HCT116 (cell line): ENCODE measurements at regions not wholly inside any gene's neighbourhood (a gene's known extent, or its start where the extent isn't known, plus 50 kb on each side); places are given as distances from the start of the nearest gene placed in this dataset.

Experiments
- ATAC-seq: fragments of 200-7000 bp; cut with Tn5 transposase; 2 replicates; pipeline ENCODE4 v1.9.1; 2020; ENCODE audit warnings: mild to moderate bottlenecking, moderate library complexity
- BruUV-seq: library from RNA; stranded (reverse); fragments of 400-500 nt; replicated peaks from 2 replicates; lab custom pipeline; 2021; lab: Mats Ljungman, UMichigan
- CTCF ChIA-PET: fragments of 300-600 bp; sonication (Branson Sonifier 250); formaldehyde crosslinking; loops from one replicate; lab custom pipeline; 2021; ENCODE audit warnings: antibody characterized with exemption; lab: Charles Lee
- POLR2A ChIA-PET: fragments of 300-600, 350-600 bp; sonication (Branson Sonifier 250); formaldehyde crosslinking; loops from one replicate; lab custom pipeline; 2021; ENCODE audit warnings: antibody characterized with exemption; lab: Charles Lee
- RAD21 ChIA-PET, 2 experiments: fragments of 300-600 bp; sonication (Branson Sonifier 250); formaldehyde crosslinking; loops; one replicate each; lab custom pipeline; 2023; ENCODE audit warnings: low total read pairs in 2 of 2; ENCODE audit not compliant: uncharacterized antibody in 2 of 2, unreplicated experiment in 2 of 2, low non-redundant PET in 1 of 2; lab: Charles Lee
- DNase-seq: peaks from one replicate; pipeline ENCODE4 v3.0.0-alpha.2; 2010; ENCODE audit warnings: low read depth, low spot score
- H2AFZ ChIP-seq: fragments of 200-600 bp; shearing (Covaris generic), sonication (generic); 2 replicates; pipeline ENCODE4 v1.6.1; 2017; ENCODE audit warnings: low read depth, mixed run types, mixed read lengths, antibody characterized with exemption, low read length; ENCODE audit not compliant: poor library complexity, severe bottlenecking
- H3K27ac ChIP-seq: 2 replicates; pipeline ENCODE4 v1.5.1; 2012; ENCODE audit warnings: low read depth, low read length
- H3K27me3 ChIP-seq: fragments of 200-600 bp; sonication (generic); 2 replicates; pipeline ENCODE4 v1.6.1; 2016; ENCODE audit warnings: mixed run types, low read length, mixed read lengths; ENCODE audit not compliant: insufficient read depth
- H3K36me3 ChIP-seq, 2 experiments: fragments of 200-500 bp in 1 of 2; fragments of 200-600 bp in 1 of 2; sonication (Bioruptor generic) in 1 of 2; sonication (generic) in 1 of 2; 2 replicates each; pipeline versions ENCODE4 v1.5.1 to v1.6.1; 2014 to 2016; ENCODE audit warnings: low read length in 2 of 2, inconsistent platforms in 1 of 2, mixed read lengths in 1 of 2, mixed run types in 1 of 2; ENCODE audit not compliant: insufficient read depth in 2 of 2, control insufficient read depth in 1 of 2
- H3K4me1 ChIP-seq, 2 experiments: fragments of 200-600 bp in 1 of 2; sonication (generic) in 1 of 2; 2 replicates each; pipeline versions ENCODE4 v1.5.1 to v1.6.1; 2012 to 2017; ENCODE audit warnings: low read length in 2 of 2, inconsistent platforms in 1 of 2, mild to moderate bottlenecking in 1 of 2, mixed read lengths in 1 of 2, mixed run types in 1 of 2, moderate library complexity in 1 of 2; ENCODE audit not compliant: insufficient read depth in 2 of 2, control insufficient read depth in 1 of 2
- H3K4me2 ChIP-seq: fragments of 200-600 bp; sonication (generic); 2 replicates; pipeline ENCODE4 v1.6.1; 2017; ENCODE audit warnings: mixed run types, low read length, mixed read lengths
- H3K4me3 ChIP-seq, 2 experiments: fragments of 200-600 bp in 1 of 2; sonication (generic) in 1 of 2; replicated peaks in 1 of 2; 2 replicates each; pipeline ENCODE4 v1.5.1; 2011 to 2016; ENCODE audit warnings: low read length in 2 of 2, control low read depth in 1 of 2, low read depth in 1 of 2, mild to moderate bottlenecking in 1 of 2, mixed read lengths in 1 of 2, mixed run types in 1 of 2
- H3K79me2 ChIP-seq: fragments of 200-600 bp; sonication (generic); 2 replicates; pipeline ENCODE4 v1.6.1; 2017; ENCODE audit warnings: mild to moderate bottlenecking, mixed run types, low read length, moderate library complexity, mixed read lengths; ENCODE audit not compliant: insufficient read depth
- H3K9ac ChIP-seq: fragments of 200-600 bp; sonication (generic); 2 replicates; pipeline ENCODE4 v1.6.1; 2016; ENCODE audit warnings: low read length, mixed read lengths
- H3K9me2 ChIP-seq: fragments of 200-600 bp; sonication (generic), shearing (Covaris generic); 2 replicates; pipeline ENCODE4 v1.6.1; 2017; ENCODE audit warnings: mixed run types, mild to moderate bottlenecking, moderate library complexity; ENCODE audit not compliant: insufficient read depth
- H3K9me3 ChIP-seq, 2 experiments: fragments of 200-500 bp in 1 of 2; fragments of 200-600 bp in 1 of 2; sonication (Bioruptor generic) in 1 of 2; sonication (generic) in 1 of 2; 2 replicates each; pipeline ENCODE4 v1.6.1; 2014 to 2017; ENCODE audit warnings: low read length in 2 of 2, mixed read lengths in 2 of 2, inconsistent platforms in 1 of 2, low read depth in 1 of 2, mild to moderate bottlenecking in 1 of 2, mixed run types in 1 of 2, moderate library complexity in 1 of 2; ENCODE audit not compliant: control insufficient read depth in 1 of 2, insufficient read depth in 1 of 2
- H4K20me1 ChIP-seq: fragments of 200-600 bp; sonication (generic), shearing (Covaris generic); 2 replicates; pipeline ENCODE4 v1.6.1; 2017; ENCODE audit warnings: mixed run types, mild to moderate bottlenecking, moderate library complexity; ENCODE audit not compliant: insufficient read depth
- ELF1 ChIP-seq: IDR thresholded peaks from 2 replicates; pipeline ENCODE4 v1.6.1; 2012; ENCODE audit warnings: low read depth, borderline replicate concordance
- EZH2phosphoT487 ChIP-seq: fragments of 200-600 bp; IDR thresholded peaks from 2 replicates; pipeline ENCODE4 v1.6.1; 2018; ENCODE audit warnings: antibody characterized with exemption, borderline replicate concordance
- SP1 ChIP-seq: IDR thresholded peaks from 2 replicates; pipeline ENCODE4 v1.6.1; 2012; ENCODE audit warnings: low read depth
- intact Hi-C: fragments of 100-400 bp; cut with micrococcal nuclease; formaldehyde crosslinking; loops from 2 replicates; pipeline ENCODE4 v1.10.0; 2022
- TF ChIP-seq, protein P1 (sequence below): IDR thresholded peaks from 2 replicates; pipeline ENCODE4 v1.6.1; 2011; ENCODE audit warnings: mild to moderate bottlenecking, low read length, moderate library complexity; ENCODE audit not compliant: insufficient replicate concordance; ENCODE audit errors: extremely low read depth
- TF ChIP-seq, protein P2 (sequence below), 3 experiments: fragments of 200-600 bp in 1 of 3; sonication (generic) in 1 of 3; IDR thresholded peaks in 2 of 3; conservative IDR thresholded peaks in 1 of 3; 2 replicates each; pipeline ENCODE4 v1.5.1; 2012 to 2017; ENCODE audit warnings: low read depth in 2 of 3, low read length in 2 of 3, antibody characterized with exemption in 1 of 3, borderline replicate concordance in 1 of 3, control low read depth in 1 of 3, mild to moderate bottlenecking in 1 of 3, mixed read lengths in 1 of 3, mixed run types in 1 of 3, moderate library complexity in 1 of 3; ENCODE audit not compliant: insufficient read depth in 1 of 3

DNA sequence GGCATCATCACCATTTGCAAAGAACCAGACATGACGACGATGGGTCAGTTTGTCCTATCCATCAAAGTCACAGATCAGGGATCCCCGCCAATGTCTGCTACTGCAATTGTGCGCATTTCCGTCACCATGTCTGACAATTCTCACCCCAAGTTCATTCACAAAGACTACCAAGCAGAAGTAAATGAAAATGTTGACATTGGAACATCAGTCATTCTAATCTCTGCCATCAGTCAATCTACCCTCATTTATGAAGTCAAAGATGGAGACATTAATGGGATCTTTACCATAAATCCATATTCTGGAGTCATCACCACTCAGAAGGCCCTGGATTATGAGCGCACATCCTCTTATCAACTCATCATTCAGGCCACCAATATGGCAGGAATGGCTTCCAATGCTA is 171.6 kb upstream of the MTNR1B start:
- H3K79me2 ChIP-seq = no peaks in the 10 kb centered on the region
- ChIA-PET POLR2A (no interaction called here), CTCF (no interaction called here), RAD21 (no interaction called here)
- intact Hi-C loops = no loop called here
- TF ChIP-seq ELF1 (no peak), SP1 (no peak), EZH2phosphoT487 (no peak)
- TF ChIP-seq, protein P1, sequence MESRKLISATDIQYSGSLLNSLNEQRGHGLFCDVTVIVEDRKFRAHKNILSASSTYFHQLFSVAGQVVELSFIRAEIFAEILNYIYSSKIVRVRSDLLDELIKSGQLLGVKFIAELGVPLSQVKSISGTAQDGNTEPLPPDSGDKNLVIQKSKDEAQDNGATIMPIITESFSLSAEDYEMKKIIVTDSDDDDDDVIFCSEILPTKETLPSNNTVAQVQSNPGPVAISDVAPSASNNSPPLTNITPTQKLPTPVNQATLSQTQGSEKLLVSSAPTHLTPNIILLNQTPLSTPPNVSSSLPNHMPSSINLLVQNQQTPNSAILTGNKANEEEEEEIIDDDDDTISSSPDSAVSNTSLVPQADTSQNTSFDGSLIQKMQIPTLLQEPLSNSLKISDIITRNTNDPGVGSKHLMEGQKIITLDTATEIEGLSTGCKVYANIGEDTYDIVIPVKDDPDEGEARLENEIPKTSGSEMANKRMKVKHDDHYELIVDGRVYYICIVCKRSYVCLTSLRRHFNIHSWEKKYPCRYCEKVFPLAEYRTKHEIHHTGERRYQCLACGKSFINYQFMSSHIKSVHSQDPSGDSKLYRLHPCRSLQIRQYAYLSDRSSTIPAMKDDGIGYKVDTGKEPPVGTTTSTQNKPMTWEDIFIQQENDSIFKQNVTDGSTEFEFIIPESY = no peak
- TF ChIP-seq, protein P2, sequence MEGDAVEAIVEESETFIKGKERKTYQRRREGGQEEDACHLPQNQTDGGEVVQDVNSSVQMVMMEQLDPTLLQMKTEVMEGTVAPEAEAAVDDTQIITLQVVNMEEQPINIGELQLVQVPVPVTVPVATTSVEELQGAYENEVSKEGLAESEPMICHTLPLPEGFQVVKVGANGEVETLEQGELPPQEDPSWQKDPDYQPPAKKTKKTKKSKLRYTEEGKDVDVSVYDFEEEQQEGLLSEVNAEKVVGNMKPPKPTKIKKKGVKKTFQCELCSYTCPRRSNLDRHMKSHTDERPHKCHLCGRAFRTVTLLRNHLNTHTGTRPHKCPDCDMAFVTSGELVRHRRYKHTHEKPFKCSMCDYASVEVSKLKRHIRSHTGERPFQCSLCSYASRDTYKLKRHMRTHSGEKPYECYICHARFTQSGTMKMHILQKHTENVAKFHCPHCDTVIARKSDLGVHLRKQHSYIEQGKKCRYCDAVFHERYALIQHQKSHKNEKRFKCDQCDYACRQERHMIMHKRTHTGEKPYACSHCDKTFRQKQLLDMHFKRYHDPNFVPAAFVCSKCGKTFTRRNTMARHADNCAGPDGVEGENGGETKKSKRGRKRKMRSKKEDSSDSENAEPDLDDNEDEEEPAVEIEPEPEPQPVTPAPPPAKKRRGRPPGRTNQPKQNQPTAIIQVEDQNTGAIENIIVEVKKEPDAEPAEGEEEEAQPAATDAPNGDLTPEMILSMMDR (IDR thresholded peaks at IDR 0.05 in 2 of 3, conservative IDR thresholded peaks at IDR 0.05 in 1 of 3; ENCODE audit: borderline replicate concordance in 1 of 3, insufficient read depth in 1 of 3, low read depth in 2 of 3, low read length in 2 of 3) = no peak
- H3K9me2 ChIP-seq = no peaks in the 10 kb centered on the region
- H3K9ac ChIP-seq = no peak overlapping the region
- H2AFZ ChIP-seq = no peak overlapping the region
- no peaks in the 10 kb centered on the region for H4K20me1 ChIP-seq
- H3K27me3 ChIP-seq = 0 out of 2 replicates have a peak, but pooled peaks cover 4% of the 10 kb centered on the region
- no peak overlapping the region for H3K4me3 ChIP-seq
- no TSS peak for BruUV-seq
- no peak overlapping the region for H3K27ac ChIP-seq
- no peak for ATAC-seq
- no peaks in the 10 kb centered on the region for H3K36me3 ChIP-seq
- H3K4me2 ChIP-seq = no peak overlapping the region
- DNase-seq = no peak
- no peaks in the 10 kb centered on the region for H3K9me3 ChIP-seq
- H3K4me1 ChIP-seq = no peaks in the 10 kb centered on the region
